OCI-LY7 (cell line): ENCODE measurements at regions not wholly inside any gene's neighbourhood (a gene's known extent, or its start where the extent isn't known, plus 50 kb on each side); places are given as distances from the start of the nearest gene placed in this dataset.
"Not testable (repeated sequence)": the region's sequence is repeated elsewhere in the genome, so short reads cannot be mapped to it uniquely, and the experiment has no call there.

Experiments used
- BruUV-seq: library from RNA; stranded (reverse); fragments of 400-500 nt; replicated peaks from 2 replicates; lab custom pipeline; 2021; lab: Mats Ljungman, UMichigan
- CTCF ChIA-PET: fragments of 300-600 bp; sonication (Branson Sonifier 250); formaldehyde crosslinking; loops from one replicate; lab custom pipeline; 2022; ENCODE audit warnings: antibody characterized with exemption; ENCODE audit not compliant: unreplicated experiment; lab: Charles Lee
- POLR2A ChIA-PET: fragments of 300-600 bp; sonication (Branson Sonifier 250); formaldehyde crosslinking; loops from one replicate; lab custom pipeline; 2022; ENCODE audit warnings: antibody characterized with exemption; lab: Charles Lee
- DNase-seq: peaks from one replicate; pipeline ENCODE4 v3.0.0-alpha.2; 2015; ENCODE audit warnings: low spot score
- H2AFZ ChIP-seq: fragments of 200-600 bp; sonication (generic), shearing (Covaris generic); 2 replicates; pipeline ENCODE4 v1.6.1; 2014; ENCODE audit warnings: mild to moderate bottlenecking, antibody characterized with exemption, low read length, moderate library complexity
- H3K27ac ChIP-seq: fragments of 200-600 bp; sonication (generic); 2 replicates; pipeline ENCODE4 v1.5.1; 2014; ENCODE audit warnings: mixed run types, low read depth, mild to moderate bottlenecking, moderate library complexity, low read length, inconsistent platforms; ENCODE audit not compliant: poor library complexity, severe bottlenecking
- H3K36me3 ChIP-seq: fragments of 200-600 bp; sonication (generic); 2 replicates; pipeline ENCODE4 v1.6.1; 2014; ENCODE audit warnings: mild to moderate bottlenecking, antibody characterized with exemption, low read length, moderate library complexity, mixed read lengths; ENCODE audit not compliant: insufficient read depth
- H3K4me1 ChIP-seq: fragments of 200-600 bp; sonication (generic); 2 replicates; pipeline ENCODE4 v1.5.1; 2014; ENCODE audit warnings: mild to moderate bottlenecking, low read length; ENCODE audit not compliant: insufficient read depth, poor library complexity, severe bottlenecking
- H3K4me2 ChIP-seq: fragments of 200-600 bp; sonication (generic); 2 replicates; pipeline ENCODE4 v1.6.1; 2014; ENCODE audit warnings: mild to moderate bottlenecking, low read length
- H3K4me3 ChIP-seq: fragments of 200-600 bp; sonication (generic); 2 replicates; pipeline ENCODE4 v1.5.1; 2014; ENCODE audit warnings: mild to moderate bottlenecking, low read depth, low read length; ENCODE audit not compliant: poor library complexity, severe bottlenecking
- H3K79me2 ChIP-seq: fragments of 200-600 bp; sonication (generic); 2 replicates; pipeline ENCODE4 v1.6.1; 2016; ENCODE audit warnings: low read depth, mild to moderate bottlenecking, low read length, moderate library complexity, mixed read lengths; ENCODE audit not compliant: insufficient read depth
- H3K9me2 ChIP-seq: fragments of 200-600 bp; sonication (generic); 2 replicates; pipeline ENCODE4 v1.6.1; 2016; ENCODE audit warnings: mild to moderate bottlenecking, low read length, mixed read lengths; ENCODE audit not compliant: insufficient read depth
- H3K9me3 ChIP-seq: fragments of 200-600 bp; sonication (generic); 2 replicates; pipeline ENCODE4 v1.6.1; 2014; ENCODE audit warnings: mild to moderate bottlenecking, mixed run types, low read length, mixed read lengths
- H4K20me1 ChIP-seq: fragments of 200-600 bp; sonication (generic); 2 replicates; pipeline ENCODE4 v1.6.1; 2014; ENCODE audit warnings: mild to moderate bottlenecking, antibody characterized with exemption, low read length, moderate library complexity, mixed read lengths; ENCODE audit not compliant: insufficient read depth
- CTCF ChIP-seq: fragments of 200-600 bp; sonication (generic); conservative IDR thresholded peaks from 2 replicates; pipeline ENCODE4 v1.5.1; 2014; ENCODE audit warnings: mild to moderate bottlenecking, antibody characterized with exemption, low read length, moderate library complexity, mixed read lengths
- intact Hi-C: fragments of 100-400 bp; cut with micrococcal nuclease; formaldehyde crosslinking; loops from one replicate; pipeline ENCODE4 v1.10.0; 2022; ENCODE audit not compliant: unreplicated experiment

- H3K9me3 ChIP-seq, CTCF ChIA-PET, intact Hi-C loops, H3K4me1 ChIP-seq, H4K20me1 ChIP-seq, H3K27ac ChIP-seq, H3K79me2 ChIP-seq, DNase-seq, H3K36me3 ChIP-seq, BruUV-seq, H3K4me2 ChIP-seq, H3K4me3 ChIP-seq, POLR2A ChIA-PET, H3K9me2 ChIP-seq, H2AFZ ChIP-seq: not testable (repeated sequence)
These were observed 249.2 kb upstream of the TP53TG3 start for GRCh38 chr16:32925192-32925591.

GRCh38 chr16:32922578-32922977 lies 246.6 kb upstream of the TP53TG3 start:
- POLR2A ChIA-PET, H3K4me2 ChIP-seq, H3K79me2 ChIP-seq, H3K27ac ChIP-seq, H3K9me3 ChIP-seq, DNase-seq, H3K9me2 ChIP-seq, H3K4me1 ChIP-seq, H2AFZ ChIP-seq, H3K4me3 ChIP-seq, CTCF ChIA-PET, intact Hi-C loops, H3K36me3 ChIP-seq, BruUV-seq, H4K20me1 ChIP-seq: not testable (repeated sequence)

DNA sequence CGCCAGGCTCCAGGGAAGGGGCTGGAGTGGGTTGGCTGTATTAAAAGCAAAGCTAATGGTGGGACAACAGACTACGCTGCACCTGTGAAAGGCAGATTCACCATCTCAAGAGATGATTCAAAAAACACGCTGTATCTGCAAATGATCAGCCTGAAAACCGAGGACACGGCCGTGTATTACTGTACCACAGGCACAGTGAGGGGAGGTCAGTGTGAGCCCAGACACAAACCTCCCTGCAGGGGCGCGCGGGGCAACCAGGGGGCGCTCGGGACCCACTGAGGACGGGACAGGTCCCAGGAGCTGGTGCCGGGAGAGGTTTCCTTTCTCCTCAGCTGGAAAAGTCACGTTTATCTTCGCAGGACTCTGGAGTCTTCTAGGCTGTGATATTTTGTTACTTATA lies 239.4 kb upstream of the TP53TG3 start:
- intact Hi-C loops: not testable (repeated sequence)

GRCh38 chr16:32897782-32898181 lies 221.8 kb upstream of the TP53TG3 start:
- TF ChIP-seq CTCF: peak; percentile 68
- BruUV-seq, H4K20me1 ChIP-seq, H3K4me1 ChIP-seq, intact Hi-C loops, H3K9me2 ChIP-seq, CTCF ChIA-PET, H3K4me2 ChIP-seq, H3K4me3 ChIP-seq, H3K36me3 ChIP-seq, H2AFZ ChIP-seq, H3K27ac ChIP-seq, H3K79me2 ChIP-seq, H3K9me3 ChIP-seq, POLR2A ChIA-PET: not testable (repeated sequence)
- DNase-seq: peak; percentile 31

More for the DNA sequence above, 239.4 kb upstream of the TP53TG3 start:
- H4K20me1 ChIP-seq, POLR2A ChIA-PET, H3K4me2 ChIP-seq, H3K4me1 ChIP-seq, H3K27ac ChIP-seq, H3K9me2 ChIP-seq, BruUV-seq, H2AFZ ChIP-seq, H3K79me2 ChIP-seq, H3K4me3 ChIP-seq, DNase-seq, CTCF ChIA-PET, H3K9me3 ChIP-seq, H3K36me3 ChIP-seq: not testable (repeated sequence)

GRCh38 chr16:32885392-32885791 lies 209.4 kb upstream of the TP53TG3 start:
- H3K4me1 ChIP-seq, H2AFZ ChIP-seq, H3K4me2 ChIP-seq, H3K9me2 ChIP-seq, CTCF ChIA-PET, H3K9me3 ChIP-seq, H3K79me2 ChIP-seq, POLR2A ChIA-PET, H3K36me3 ChIP-seq, H3K27ac ChIP-seq, H4K20me1 ChIP-seq, intact Hi-C loops, DNase-seq, BruUV-seq, H3K4me3 ChIP-seq: not testable (repeated sequence)

DNA sequence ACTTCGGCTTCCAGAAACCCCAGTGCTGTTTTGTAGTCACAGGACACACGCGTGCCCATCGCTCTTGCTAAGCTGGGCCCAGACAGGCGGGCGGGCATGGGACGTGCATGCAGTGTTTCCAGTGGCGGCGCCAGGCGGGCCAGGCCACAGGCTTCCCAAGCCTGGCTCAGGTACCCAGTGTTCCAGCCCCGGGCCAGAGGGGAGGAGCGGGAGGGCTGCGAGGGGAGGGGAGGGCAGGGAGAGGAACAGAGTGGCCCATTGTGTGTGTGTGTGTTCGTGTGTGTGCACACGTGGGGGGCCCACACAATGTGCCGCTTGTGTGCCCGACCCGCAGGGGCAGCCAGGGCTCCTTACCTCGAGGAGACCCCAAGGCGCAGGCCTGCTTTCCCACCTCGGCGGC lies 208.6 kb upstream of the TP53TG3 start:
- BruUV-seq, POLR2A ChIA-PET, CTCF ChIA-PET: not testable (repeated sequence)

More for the DNA sequence above, 208.6 kb upstream of the TP53TG3 start:
- H3K4me3 ChIP-seq, H2AFZ ChIP-seq, H3K27ac ChIP-seq, H3K36me3 ChIP-seq, H4K20me1 ChIP-seq, H3K4me1 ChIP-seq, DNase-seq, H3K9me3 ChIP-seq, H3K9me2 ChIP-seq, H3K4me2 ChIP-seq, intact Hi-C loops, H3K79me2 ChIP-seq: not testable (repeated sequence)
